Pancreas (tissue), 10 donors: ENCODE measurements at regions not wholly inside any gene's neighbourhood (a gene's known extent, or its start where the extent isn't known, plus 50 kb on each side); places are given as distances from the start of the nearest gene placed in this dataset.

Source experiments
- ATAC-seq, 4 donors: fragments of 200-7000 bp; cut with Tn5 transposase; one replicate each; pipeline versions ENCODE4 v1.8.0 to v1.9.1; 2020; ENCODE audit warnings: mild to moderate bottlenecking in 4 of 4, moderate library complexity in 4 of 4
- DNase-seq, 6 donors: peaks; one replicate each; pipeline ENCODE4 v3.0.0-alpha.2; 2020
- FAIRE-seq: peaks from 2 replicates; lab custom pipeline; 2012; peaks lifted over from hg19 to GRCh38; lab: Jason Lieb, UNC
- H3K27ac ChIP-seq, 4 donors: fragments of 200-600 bp; sonication (generic); 1 replicate in 3 of 4; 2 replicates in 1 of 4; pipeline versions ENCODE4 v1.5.0 to v1.8.0; 2020
- H3K27me3 ChIP-seq, 4 donors: fragments of 200-600 bp; one replicate each; pipeline ENCODE4 v1.8.0; 2021
- H3K36me3 ChIP-seq, 3 donors: fragments of 200-600 bp; sonication (generic) in 1 of 3; one replicate each; pipeline versions ENCODE4 v1.5.0 to v1.8.0; 2020 to 2021
- H3K4me1 ChIP-seq, 3 donors: fragments of 200-600 bp; one replicate each; pipeline ENCODE4 v1.8.0; 2021
- H3K4me3 ChIP-seq, 4 donors: fragments of 200-600 bp; sonication (generic) in 2 of 4; one replicate each; pipeline versions ENCODE4 v1.5.0 to v1.8.0; 2020 to 2021
- H3K9me3 ChIP-seq, 4 donors: fragments of 200-600 bp; one replicate each; pipeline ENCODE4 v1.8.0; 2021
- CTCF ChIP-seq, 4 donors: fragments of 200-600 bp; sonication (generic) in 3 of 4; IDR thresholded peaks; one replicate each; pipeline versions ENCODE4 v1.5.0 to v1.8.0; 2021; ENCODE audit warnings: antibody characterized with exemption in 4 of 4
- WGBS, 2 donors: extraction: QIAGEN DNeasy Blood & Tissue Kit; methylation state at CpG; one replicate each; pipeline ENCODE4 v1.1.7; 2013; 5-methylcytosine and 5-hydroxymethylcytosine counted together
- intact Hi-C, 3 donors: fragments of 100-400 bp; cut with DNase I; formaldehyde crosslinking; loops; one replicate each; pipeline versions ENCODE4 v1.11.1 to v1.14.2; 2022
- donor health status: healthy with polysubstance abuse.
- donor health status: DM: no; HTN: no; CAD: no; lungs with moderate emphysema.
- donor health status: DM: no; HTN: no; CAD: no.
- donor health status: control.
- donor health status: control.
- donor health status: Bipolar disorder and iron deficiency.
- donor health status: DM: yes; HTN: yes; CAD: no.
- donor health status: DM: no; HTN: no; CAD: no.
- donor health status: DM: no; HTN: no; CAD: no.
- donor health status: DM: yes; HTN: yes; CAD: no.

- Histone ChIP-seq H3K27ac (no peak overlapping the region), H3K9me3 (no peaks in the 10 kb centered on the region), H3K27me3 (no peaks in the 10 kb centered on the region), H3K4me1 (no peaks in the 10 kb centered on the region), H3K4me3 (no peak overlapping the region), H3K36me3 (no peaks in the 10 kb centered on the region)
- 83 to 88% methylated on average over 11 of the region's 11 CpGs for WGBS, 2 donors
- no peak for ATAC-seq
- FAIRE-seq: no peak
- TF ChIP-seq CTCF (IDR thresholded peaks at IDR 0.05): no peak
- intact Hi-C loops: no loop called here
- no peak for DNase-seq
These were observed 486.4 kb downstream of the DSC3 start for GRCh38 chr18:30556112-30556511.

GRCh38 chr18:30545393-30545792, 497.1 kb downstream of the DSC3 start:
- no peaks in the 10 kb centered on the region for H3K36me3 ChIP-seq
- 54 to 58% methylated on average over 4 of the region's 4 CpGs for WGBS, 2 donors
- TF ChIP-seq CTCF (IDR thresholded peaks at IDR 0.05): no peak
- H3K27me3 ChIP-seq: no peaks in the 10 kb centered on the region
- intact Hi-C loops: no loop called here
- H3K4me1 ChIP-seq: no peaks in the 10 kb centered on the region
- DNase-seq (no peak), FAIRE-seq (no peak), ATAC-seq (no peak)
- no peaks in the 10 kb centered on the region for H3K9me3 ChIP-seq
- H3K27ac ChIP-seq: no peak overlapping the region
- no peak overlapping the region for H3K4me3 ChIP-seq

DNA sequence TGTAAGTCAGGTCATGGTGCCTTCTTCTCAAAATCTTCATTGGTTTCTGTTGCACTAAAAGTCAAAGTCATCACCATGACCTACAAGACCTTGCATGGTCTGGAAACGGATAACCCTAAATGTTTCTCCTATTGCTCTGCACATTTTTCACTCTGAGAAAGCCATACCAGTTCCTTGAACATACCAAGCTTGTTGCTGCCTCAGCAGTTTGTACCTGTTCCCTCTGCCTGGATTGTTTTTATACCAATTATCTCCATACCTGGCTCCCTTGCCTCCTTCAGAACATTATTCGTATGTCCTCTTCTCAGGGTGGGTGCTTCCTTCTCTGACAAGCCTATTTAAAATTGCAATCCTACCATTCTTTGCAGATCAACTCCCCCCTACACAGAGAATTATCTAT, 498.4 kb downstream of the DSC3 start:
- H3K9me3 ChIP-seq: no peaks in the 10 kb centered on the region
- H3K4me1 ChIP-seq: no peaks in the 10 kb centered on the region
- intact Hi-C loops: no loop called here
- no peak for TF ChIP-seq CTCF (IDR thresholded peaks at IDR 0.05)
- no peak for FAIRE-seq
- H3K27me3 ChIP-seq: no peaks in the 10 kb centered on the region
- no peak overlapping the region for H3K27ac ChIP-seq
- ATAC-seq: no peak
- no peak overlapping the region for H3K4me3 ChIP-seq
- no peaks in the 10 kb centered on the region for H3K36me3 ChIP-seq
- no peak for DNase-seq
- 52 to 71% methylated on average over 2 of the region's 2 CpGs for WGBS, 2 donors

DNA sequence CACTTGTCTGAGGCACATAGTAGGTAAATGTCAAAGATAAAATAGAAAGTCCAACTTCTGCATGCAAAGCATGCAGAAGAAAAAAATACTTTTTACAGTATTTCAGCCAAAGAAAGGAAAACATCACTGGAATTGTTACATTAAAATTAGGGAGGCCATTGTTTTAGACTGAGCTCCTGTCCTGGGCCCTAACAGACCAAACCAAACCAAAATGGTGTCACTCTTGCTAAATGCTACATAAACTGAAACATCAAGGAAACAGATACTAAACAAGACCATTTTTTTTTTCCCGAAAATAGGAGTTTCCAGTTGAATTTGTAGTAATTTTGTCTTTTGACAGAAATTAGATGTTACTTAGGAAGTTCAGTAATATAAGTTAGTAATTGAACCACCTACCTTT, 508.8 kb downstream of the DSC3 start:
- Histone ChIP-seq H3K27me3 (peaks cover 0 to 5% (median 0%) of the 10 kb centered on the region in 4 donors), H3K4me3 (no peak overlapping the region), H3K36me3 (no peaks in the 10 kb centered on the region), H3K27ac (no peak overlapping the region), H3K9me3 (no peaks in the 10 kb centered on the region), H3K4me1 (no peaks in the 10 kb centered on the region)
- ATAC-seq (no peak), DNase-seq (no peak), FAIRE-seq (no peak)
- WGBS, 2 donors: 67 to 84% methylated on average over 1 of the region's 1 CpG
- TF ChIP-seq CTCF (IDR thresholded peaks at IDR 0.05): no peak
- intact Hi-C loops: no loop called here

- FAIRE-seq: no peak
- no peaks in the 10 kb centered on the region for H3K4me1 ChIP-seq
- no peak for DNase-seq
- 75 to 92% methylated on average over 1 of the region's 1 CpG for WGBS, 2 donors
- no peak overlapping the region for H3K4me3 ChIP-seq
- no peak overlapping the region for H3K27ac ChIP-seq
- H3K36me3 ChIP-seq: no peaks in the 10 kb centered on the region
- H3K9me3 ChIP-seq: no peaks in the 10 kb centered on the region
- peaks cover 0 to 5% (median 0%) of the 10 kb centered on the region in 4 donors for H3K27me3 ChIP-seq
- no peak for TF ChIP-seq CTCF (IDR thresholded peaks at IDR 0.05)
- ATAC-seq: no peak
- intact Hi-C loops: no loop called here
These were observed 514.6 kb downstream of the DSC3 start for GRCh38 chr18:30527917-30528316.
